ENCODE measurements at regions not wholly inside any gene's neighbourhood (a gene's known extent, or its start where the extent isn't known, plus 50 kb on each side); places are given as distances from the start of the nearest gene placed in this dataset.
"Not testable (repeated sequence)": the region's sequence is repeated elsewhere in the genome, so short reads cannot be mapped to it uniquely, and the experiment has no call there.

- H3K9me3 ChIP-seq = peaks cover 0 to 71% (median 50%) of the 10 kb centered on the region in 8 donors
- WGBS, 5 donors = 51 to 60% (median 56%) methylated on average over 2 of the region's 2 CpGs
These were observed 515.6 kb upstream of the TPTE start for GRCh38 chr21:10005791-10006190.

GRCh38 chr21:10016991-10017390, 504.4 kb upstream of the TPTE start:
- intact Hi-C loops (cut with DNase I; ENCODE audit: low total_unique reads); H3K36me3 ChIP-seq; H3K27me3 ChIP-seq (replicated peaks in 1 of 7); H3K27ac ChIP-seq; H3K4me1 ChIP-seq; DNase-seq; H3K4me3 ChIP-seq: not testable (repeated sequence)
- H3K9me3 ChIP-seq = peaks cover 0 to 52% (median 37%) of the 10 kb centered on the region in 8 donors
- 31 to 51% (median 34%) methylated on average over 2 of the region's 2 CpGs for WGBS, 5 donors

More at GRCh38 chr21:10005791-10006190, 515.6 kb upstream of the TPTE start:
- H3K27me3 ChIP-seq (replicated peaks in 1 of 7); DNase-seq; intact Hi-C loops (cut with DNase I; ENCODE audit: low total_unique reads); H3K4me1 ChIP-seq; H3K27ac ChIP-seq; H3K4me3 ChIP-seq; H3K36me3 ChIP-seq: not testable (repeated sequence)

GRCh38 chr21:10017757-10018156, 503.6 kb upstream of the TPTE start:
- DNase-seq; H3K27ac ChIP-seq; H3K36me3 ChIP-seq; H3K4me1 ChIP-seq; H3K4me3 ChIP-seq; H3K27me3 ChIP-seq (replicated peaks in 1 of 7); intact Hi-C loops (cut with DNase I; ENCODE audit: low total_unique reads): not testable (repeated sequence)
- 54 to 59% (median 57%) methylated on average over 4 of the region's 4 CpGs for WGBS, 5 donors
- peaks cover 0 to 56% (median 40%) of the 10 kb centered on the region in 8 donors for H3K9me3 ChIP-seq

GRCh38 chr21:10021462-10021861, 499.9 kb upstream of the TPTE start:
- H3K4me3 ChIP-seq = not testable (repeated sequence)

GRCh38 chr21:10022745-10023144, 498.6 kb upstream of the TPTE start:
- H3K27ac ChIP-seq; H3K36me3 ChIP-seq; H3K27me3 ChIP-seq (replicated peaks in 1 of 7); intact Hi-C loops (cut with DNase I; ENCODE audit: low total_unique reads); H3K4me1 ChIP-seq; DNase-seq; H3K4me3 ChIP-seq: not testable (repeated sequence)
- peaks cover 0 to 69% (median 50%) of the 10 kb centered on the region in 8 donors for H3K9me3 ChIP-seq
- WGBS, 5 donors = 61 to 72% (median 64%) methylated on average over 2 of the region's 2 CpGs

More at GRCh38 chr21:10021462-10021861, 499.9 kb upstream of the TPTE start:
- H3K27me3 ChIP-seq (replicated peaks in 1 of 7); intact Hi-C loops (cut with DNase I; ENCODE audit: low total_unique reads); H3K27ac ChIP-seq; H3K4me1 ChIP-seq; DNase-seq; H3K36me3 ChIP-seq: not testable (repeated sequence)
- WGBS, 5 donors = 67 to 80% (median 70%) methylated on average over 3 of the region's 3 CpGs
- H3K9me3 ChIP-seq = peaks cover 0 to 76% (median 57%) of the 10 kb centered on the region in 8 donors

Small RNA genes in the stretch of these regions (small RNA-seq; reads per million reads assigned to genes)
- gene AC018692.3 (0 reads per million in 4 donors), gene RF00003 (0.17 to 0.76 (median 0.40) reads per million in 4 donors), gene RF00156 (0 reads per million in 4 donors), gene RN7SL52P (0 reads per million in 4 donors)
